Erythroblast (primary cell): ENCODE measurements at regions not wholly inside any gene's neighbourhood (a gene's known extent, or its start where the extent isn't known, plus 50 kb on each side); places are given as distances from the start of the nearest gene placed in this dataset.

Source experiments
- GATA1 ChIP-seq: IDR thresholded peaks from 2 replicates; pipeline ENCODE4 v1.6.1; 2011; ENCODE audit warnings: low read depth, mild to moderate bottlenecking, control low read depth, low read length, moderate library complexity
- POLR2A ChIP-seq: IDR thresholded peaks from 2 replicates; pipeline ENCODE4 v1.6.1; 2011; ENCODE audit warnings: mild to moderate bottlenecking, low read length

- TF ChIP-seq POLR2A (no peak), GATA1 (no peak)
Observed at GRCh38 chr4:4687935-4688727, 146.3 kb upstream of the STX18 start.
